ENCODE measurements at regions not wholly inside any gene's neighbourhood (a gene's known extent, or its start where the extent isn't known, plus 50 kb on each side); places are given as distances from the start of the nearest gene placed in this dataset.

DNA sequence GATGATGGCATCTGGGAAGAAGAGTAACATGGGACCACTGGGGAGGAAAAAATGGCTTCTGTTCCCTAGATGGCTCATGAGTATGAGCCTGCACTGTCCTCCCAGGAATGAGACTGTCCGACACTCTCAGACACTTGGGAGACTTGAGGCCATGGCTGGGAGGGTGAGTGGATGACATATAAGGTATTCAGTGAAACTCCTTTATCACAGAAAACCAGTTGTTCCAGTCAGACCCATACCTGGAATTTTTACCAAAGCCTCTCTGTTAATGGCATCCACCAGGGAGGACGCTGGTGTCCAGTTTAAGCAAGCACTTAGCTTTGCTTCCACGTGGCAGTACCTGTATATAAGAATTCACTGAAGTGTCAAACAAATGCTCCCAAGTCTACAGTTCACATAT is 116.7 kb upstream of the C10orf90 start:
- DNase-seq: no peak

DNA sequence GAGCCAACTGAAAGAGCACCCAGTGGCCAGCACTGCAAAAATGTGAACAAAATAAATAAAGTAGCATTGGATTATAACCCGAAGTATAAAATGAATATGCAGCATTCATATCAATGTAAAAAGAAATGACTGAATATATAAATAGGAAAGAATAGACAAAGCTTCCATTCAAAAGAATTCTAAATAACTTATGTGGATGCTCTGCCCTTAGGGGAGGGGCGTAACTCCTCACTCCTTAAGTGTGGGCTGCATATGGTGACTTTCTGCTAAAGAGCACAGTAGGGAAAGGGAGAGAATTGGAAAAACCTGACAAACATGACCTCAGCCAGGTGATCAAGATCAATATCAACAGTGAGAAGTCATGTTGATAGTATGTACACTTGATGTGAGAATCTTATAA is 109.9 kb upstream of the DOCK1 start:
- no peak for DNase-seq

DNA sequence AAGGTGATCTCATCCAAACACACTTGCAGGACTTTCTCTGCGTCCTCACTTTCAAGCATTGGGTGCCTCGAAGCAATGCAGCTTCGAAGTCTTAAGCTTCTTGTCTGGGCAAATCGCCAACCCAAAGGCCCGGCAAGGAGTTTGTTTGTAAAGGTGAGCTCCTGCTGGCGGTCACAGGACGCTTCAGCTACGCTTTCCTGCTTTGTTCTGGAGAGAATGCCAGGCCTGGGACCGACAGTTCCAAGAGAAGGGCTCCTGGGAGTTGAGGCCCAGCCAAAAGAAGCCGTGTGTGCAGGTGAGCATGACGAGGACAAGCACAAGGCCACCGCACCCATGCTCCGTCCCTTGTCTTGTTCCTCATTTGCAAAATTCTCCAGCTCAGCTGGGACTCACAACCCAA is 106.6 kb upstream of the DOCK1 start:
- no peak for DNase-seq

DNA sequence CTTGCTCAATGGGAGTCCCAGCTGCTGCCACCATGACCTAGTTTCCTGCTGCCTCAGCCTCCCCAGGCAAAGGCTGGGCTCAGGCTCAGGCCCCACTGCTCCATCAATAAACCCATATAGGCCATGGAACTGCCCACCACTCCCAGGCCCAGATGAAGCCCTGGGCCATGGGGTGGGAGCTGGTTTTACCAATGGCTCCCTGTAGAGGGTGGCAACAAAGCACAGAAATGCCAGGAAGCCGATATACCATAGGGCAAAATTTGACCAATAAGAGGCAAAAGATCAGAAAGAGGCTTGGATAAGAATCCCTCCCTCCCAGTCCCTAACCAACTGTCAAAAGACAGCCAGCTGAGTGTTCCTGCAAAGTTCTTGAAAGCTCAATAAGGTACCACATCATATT is 101.8 kb upstream of the DOCK1 start:
- no peak for DNase-seq

DNA sequence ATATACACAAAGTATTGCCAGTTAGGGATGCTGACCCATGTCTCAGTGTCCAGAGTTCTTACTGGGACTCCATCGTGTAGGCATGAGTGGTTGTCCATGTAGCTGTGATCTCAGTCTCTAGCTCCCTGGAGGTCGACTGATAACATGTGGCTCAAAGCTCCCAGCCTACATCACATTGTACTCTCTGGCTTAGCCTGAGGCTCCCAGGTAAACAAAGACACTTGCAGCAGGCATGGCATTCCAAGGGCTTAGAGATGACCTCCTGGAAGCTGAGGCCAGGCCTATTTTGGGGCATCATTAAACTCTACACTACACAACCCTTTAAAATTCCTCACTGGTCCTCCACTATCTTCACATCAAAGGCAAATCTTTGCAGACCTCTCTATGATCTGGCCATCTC is 100.8 kb upstream of the DOCK1 start:
- DNase-seq: no peak

DNA sequence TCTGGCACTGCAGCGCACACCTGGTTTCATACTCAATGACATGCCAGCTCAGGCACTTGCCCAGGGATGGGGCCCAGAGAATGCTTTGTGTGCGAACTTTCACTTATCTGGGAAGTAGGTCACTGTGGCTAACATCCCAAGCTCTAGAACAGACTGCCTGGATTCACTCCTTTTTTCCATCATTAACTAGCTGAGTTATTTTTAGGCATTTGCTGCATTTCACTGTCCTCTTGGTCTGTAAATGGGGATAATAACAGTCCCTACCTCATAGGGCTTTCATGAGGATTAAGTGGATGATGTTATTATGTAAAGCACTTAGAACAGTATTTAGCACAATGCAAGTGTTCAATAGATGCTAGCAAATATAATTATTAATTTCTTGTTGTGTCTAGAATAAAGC is 98.7 kb upstream of the DOCK1 start:
- no peak for DNase-seq

DNA sequence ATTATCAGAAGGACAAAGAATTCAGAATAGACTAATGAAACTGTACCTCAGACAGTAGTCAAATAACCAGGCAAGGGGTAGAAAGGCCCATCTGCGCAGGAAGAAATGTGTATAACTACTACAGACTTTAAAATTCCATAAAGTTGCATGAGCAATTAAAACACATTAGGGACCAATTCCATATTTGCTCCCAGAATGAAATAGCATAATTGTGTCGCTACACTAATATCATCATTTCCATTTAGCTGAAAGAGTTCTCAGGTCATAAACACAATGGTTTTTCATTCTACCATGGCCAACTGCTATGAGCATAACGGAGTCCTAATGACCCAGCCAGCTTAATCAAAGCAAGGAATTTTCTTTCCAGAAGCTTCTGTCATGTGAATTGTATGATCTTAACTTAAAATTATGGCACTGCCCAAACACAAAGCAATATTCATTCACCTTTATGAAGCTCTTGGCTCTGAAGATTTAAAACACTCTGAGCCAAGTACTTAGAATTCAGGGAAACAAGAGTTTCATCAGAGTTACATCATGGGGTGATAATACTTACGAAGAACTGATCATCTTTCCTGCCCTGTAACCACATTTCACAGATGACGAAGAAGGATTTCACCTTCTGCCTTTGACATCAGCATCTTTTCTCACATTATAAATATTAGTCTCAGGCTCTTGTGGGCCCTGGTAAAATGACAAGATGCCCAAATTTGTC is 98.1 kb upstream of the DOCK1 start:
- no peak for DNase-seq

DNA sequence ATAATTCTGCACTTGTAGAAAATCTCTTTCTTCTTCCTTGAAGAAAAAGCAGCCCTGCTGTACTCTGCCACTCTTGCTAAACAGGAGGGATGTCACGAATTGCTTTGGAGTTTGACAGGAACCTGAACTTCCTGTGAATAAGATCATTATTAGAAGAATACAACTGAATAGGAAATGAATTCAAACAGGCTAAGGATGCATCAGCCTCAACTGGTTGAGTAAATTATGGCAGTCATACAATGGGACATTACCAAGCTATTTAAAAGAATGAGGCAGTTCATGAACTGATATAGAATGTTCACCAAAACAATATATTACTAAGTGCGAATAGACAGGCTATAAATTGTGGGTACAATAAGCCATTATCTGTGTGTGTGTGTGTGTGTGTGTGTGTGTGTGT is 97.1 kb upstream of the DOCK1 start:
- DNase-seq: no peak

DNA sequence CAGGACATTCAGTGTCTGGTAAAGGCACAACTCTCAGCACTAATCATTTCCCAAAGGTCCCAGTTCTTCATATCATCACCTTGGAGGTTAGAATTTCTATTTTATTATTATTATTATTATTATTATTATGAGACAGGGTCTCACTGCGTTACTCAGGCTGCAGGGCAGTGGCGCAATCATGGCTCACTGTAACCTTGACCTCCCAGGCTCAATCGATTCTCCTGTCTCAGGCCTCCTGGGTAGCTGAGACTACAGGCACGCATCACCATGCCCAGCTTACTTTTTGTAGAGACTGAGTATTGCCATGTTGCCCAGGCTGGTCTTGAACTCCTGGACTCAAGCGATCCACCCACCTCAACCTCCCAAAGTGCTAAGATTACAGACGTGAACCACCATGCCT is 91.8 kb upstream of the DOCK1 start:
- DNase-seq: no peak

DNA sequence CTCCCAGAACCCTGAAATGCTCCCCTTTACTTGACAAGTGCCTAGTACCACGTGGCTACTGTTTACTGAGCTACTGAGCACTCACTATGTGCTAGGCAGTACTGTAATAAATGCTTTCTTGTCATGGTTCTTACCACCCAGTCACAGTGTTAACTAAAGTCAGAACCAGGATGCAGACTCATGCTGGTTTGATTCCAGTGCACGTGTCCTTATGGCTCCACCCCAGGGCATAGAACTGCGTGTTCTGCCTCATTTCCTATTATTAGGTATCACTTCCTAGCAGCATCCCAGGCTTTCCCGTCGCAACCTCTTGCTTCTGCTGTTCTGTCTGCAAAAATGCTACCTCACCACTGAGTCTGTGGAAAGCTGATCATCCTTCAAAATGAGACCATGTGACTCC is 71.7 kb upstream of the DOCK1 start:
- no peak for DNase-seq

DNA sequence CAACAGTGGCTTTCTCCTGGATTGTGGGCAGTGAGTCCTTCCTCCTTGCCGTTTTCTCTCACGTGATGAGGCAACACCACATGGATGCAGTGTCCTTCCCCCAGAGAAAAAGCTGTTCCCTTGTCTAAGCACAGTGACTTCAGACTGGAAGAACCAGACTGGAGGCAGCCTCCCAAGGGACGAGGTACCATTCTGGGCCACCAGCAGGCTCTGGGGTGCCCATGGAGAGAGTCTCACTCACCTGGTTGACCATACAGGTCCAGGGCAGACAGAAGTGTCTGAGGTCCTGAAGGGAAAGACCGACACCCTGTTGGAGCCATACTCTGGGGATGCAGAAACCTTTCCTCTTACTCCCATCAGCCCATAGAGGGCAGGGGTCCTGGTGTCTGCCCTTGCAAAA is 69.2 kb upstream of the DOCK1 start:
- DNase-seq: no peak

DNA sequence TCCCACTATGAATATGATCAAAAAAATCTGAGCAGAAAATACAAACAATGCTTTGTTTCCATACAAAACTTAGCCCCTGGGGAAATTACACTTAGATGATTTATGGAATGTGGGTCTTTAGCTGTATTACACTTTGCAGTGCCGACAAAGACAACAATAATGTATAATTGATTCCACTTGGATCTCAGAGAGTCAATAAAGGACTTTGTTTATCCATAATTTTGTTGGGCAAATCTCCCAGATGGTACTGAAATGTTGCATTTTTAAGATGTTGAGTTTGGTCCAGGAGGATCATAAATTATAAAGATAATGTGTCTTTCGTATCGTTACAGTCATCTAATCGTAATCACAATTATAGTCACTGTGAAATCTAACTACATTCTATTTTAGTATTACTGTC is 66.9 kb upstream of the DOCK1 start:
- DNase-seq: no peak

DNA sequence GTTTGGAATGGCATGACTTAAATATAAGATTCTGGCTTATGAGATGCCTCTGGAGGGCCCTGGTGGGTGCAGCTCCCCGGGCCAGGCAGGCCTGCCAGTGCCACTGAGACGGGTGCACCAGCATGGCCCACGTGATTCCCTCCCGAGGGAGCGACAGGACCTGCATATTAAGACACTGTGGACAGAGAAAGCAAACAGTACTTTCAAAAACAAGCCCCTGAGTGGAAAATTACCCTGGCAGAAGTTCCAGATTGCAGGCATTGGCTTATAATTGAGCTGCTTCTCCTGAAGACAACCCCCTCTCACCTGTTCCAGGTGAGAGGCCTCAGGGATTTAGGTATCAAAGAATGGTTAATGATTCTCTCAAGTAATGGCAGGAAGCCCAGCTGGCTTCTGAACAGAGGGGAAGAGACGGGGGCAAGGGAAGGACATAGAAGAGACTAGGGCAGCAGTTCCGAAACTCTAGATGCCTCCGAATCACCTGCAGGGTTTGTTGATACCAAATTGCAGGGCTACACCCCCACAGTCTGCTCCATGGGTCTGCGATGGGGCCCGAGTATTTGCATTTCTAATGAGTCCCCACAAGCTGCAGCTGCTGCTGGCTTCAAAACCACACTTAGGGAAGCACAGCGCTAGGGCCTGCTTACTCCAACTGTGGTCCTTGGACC is 66.0 kb upstream of the DOCK1 start:
- no peak for DNase-seq

DNA sequence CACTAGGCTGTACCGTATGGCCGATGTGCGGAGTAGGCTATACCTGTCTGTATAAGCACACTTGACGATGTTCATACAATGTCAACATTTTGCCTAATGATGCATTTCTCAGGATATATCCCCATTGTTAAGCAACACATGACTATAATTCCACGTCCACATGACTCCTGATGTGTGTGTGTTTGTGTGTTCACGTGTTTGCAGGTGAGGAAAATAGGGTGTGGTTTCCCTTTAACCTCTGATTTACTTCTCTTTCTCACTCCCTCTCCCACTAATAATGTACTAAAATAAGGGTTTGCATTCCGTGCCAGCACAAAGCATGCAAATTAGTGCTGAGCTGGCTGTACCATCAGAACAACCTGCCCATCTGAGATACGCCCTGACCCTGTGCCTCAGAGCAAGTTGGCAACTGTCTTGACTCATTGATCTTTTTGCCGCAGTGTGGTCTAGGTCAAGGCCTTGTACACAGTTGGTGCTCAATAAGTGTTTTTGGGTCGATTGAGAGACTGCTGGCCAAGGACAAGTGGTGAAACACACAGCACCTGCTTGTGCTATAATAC is 64.6 kb upstream of the DOCK1 start:
- no peak for DNase-seq

DNA sequence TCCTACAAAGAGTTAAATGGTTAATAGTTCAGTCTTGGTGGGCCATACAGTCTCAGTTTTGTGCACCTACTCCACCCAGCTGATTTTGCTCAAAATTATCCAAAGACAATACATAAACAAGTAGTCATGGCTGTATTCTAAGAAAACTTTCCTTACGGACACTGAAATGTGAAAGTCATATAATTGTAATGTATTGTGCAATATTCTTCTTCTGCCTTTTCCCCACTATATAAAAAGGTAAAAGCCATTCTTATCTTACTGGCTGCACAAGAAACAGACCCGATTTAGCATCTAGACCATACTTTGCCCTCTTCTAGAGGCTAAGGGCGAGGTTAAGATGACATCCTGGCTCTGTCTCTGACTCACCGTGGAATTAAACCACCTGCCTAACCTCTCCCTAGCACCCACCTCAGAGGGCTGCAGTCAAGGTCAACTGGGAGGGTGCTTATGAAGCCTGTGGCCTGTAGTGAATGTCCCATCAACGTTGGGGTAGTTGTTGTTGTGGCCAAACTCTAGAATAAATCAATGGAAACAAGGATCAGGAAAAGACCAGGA is 63.8 kb upstream of the DOCK1 start:
- DNase-seq: no peak

DNA sequence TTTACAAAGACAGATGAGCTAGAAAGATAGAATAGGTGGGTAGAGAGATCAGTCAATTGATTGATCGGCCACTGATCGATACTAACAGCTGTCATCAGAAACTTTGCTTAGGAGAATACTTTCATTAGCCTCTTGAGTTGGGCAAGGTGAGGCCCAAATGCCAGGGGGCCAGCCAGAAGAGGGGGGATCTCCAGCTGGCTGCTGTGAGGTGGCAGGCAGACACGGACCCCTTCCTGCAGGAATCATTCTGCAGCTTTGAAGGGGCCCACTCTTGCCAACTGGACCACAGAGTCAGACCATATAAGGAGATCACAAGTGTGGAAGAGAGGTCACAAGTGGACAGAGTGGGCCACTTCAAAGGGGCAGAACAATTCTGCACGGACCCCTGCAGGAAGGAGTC is 62.9 kb upstream of the DOCK1 start:
- no peak for DNase-seq

DNA sequence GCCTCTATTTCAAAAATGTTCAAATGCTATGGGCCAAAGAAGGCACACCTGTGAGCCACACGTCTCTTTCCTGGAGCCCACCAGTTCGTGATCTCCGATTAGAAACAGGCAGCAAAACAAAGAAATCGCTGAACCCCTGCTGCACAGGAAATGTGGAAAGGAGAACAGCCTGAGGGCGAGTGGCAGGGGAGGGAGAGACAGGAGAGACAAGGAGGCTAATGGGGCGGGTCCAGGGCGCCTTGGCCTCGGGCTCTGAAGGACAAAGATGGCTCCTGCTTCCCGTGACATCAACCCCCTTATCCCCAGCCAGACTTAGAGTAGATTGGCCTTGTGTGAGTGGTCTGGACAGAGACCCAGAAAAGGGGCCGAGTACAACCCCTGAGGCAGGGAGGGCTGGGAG is 62.4 kb upstream of the DOCK1 start:
- no peak for DNase-seq

DNA sequence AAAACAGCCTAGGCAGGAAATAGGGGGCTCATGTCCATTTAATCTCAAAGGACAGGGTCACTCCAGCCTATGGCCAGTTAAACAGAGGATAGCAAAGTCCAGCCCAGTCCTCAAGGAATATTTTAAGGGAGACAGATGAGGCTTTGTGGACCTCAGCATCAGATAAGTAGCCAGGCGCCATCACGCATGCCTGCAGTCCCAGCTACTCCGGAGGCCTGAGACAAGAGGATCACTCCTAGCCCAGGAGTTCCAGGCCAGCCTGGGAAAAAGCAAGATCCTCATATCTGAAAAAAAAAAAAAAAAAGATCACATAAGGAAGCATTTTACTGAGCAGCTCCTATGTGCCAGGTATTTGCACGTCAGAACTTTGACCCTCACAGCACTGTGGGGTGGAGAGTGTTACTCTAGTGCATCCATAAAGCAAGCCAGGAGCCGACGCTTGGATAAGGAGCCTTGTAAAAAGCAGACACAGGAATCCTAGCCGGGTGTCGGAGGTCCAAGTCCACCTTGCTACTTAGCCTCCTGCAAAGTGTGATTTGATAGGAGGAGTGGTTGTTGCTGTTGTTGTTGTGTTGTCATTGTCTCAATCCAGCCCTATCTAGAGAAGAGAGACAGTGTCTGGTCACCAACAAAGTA is 61.8 kb upstream of the DOCK1 start:
- DNase-seq: no peak

DNA sequence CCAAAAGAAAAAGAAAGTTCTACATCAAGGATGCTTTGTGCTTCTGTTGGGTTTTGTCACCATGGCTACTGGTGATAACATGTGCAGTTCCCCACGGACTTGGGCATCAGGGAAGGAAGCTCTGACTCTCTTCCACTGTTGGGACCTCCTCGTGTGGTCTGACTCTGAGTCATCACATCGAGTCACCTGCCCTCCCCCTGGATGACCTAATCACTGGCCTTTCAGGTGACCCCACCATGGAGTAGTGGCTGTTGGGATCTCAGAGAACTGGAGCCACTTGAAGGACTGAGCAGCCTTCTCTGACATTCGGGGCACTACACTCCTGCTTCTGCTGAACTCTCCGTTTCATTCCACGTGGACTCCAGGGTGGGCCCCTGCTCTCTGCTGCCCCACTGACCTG is 60.8 kb upstream of the DOCK1 start:
- DNase-seq: no peak

DNA sequence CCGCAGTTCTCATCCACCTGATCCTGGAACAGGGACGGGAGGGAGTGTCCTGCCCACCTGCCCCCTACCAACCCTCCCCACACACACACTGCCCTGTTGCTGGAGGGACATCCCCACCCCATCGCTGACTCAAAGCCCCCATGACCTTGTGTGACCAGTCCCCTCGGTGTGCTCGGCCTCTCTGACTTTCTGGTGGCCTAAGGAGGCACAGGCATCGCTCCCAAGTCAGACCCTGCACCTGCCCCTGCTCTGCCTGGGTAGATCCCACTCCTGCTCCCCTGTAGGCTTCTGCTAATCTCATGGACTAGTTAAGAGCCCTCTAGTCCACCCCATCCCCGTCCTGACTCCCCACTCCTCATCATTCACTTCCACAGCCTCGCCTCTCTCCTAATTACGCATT is 58.8 kb upstream of the DOCK1 start:
- DNase-seq: no peak

DNA sequence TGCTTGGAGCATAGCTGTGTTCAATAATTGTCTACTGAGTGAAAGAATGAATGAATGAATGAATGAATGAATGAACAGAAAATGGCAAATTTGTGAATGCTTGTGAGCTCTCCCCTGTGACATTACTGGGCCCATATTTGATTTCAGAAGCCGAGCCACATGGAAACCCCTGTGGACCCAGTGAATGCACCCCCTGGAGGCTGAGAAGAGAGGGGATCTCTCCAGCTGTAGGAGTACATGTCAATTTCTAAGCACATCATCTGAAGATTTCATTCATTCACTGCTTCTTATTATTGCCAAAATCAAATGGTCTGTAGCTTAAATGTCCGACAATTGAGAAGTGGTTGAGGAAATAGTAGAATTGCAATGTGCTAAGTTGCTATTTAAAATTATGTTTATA is 58.3 kb upstream of the DOCK1 start:
- DNase-seq: no peak

DNA sequence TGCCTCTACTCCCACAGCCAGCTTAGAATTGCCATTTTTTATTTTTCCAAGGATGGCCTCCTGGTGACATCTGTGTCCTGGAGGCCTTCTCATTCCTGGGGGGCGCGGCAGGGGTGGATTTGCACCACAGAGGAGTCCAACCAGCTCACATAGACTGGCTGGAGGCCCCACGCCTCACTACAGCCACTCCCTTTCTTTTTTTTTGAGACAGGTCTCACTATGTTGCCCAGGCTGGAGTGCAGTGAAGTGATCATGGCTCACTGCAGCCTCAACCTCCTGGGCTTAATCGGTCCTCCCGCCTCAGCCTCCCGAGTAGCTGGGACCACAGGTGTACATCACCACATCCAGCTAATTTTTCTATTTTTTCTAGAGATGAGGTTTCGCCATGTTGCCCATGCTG is 57.6 kb upstream of the DOCK1 start:
- no peak for DNase-seq

DNA sequence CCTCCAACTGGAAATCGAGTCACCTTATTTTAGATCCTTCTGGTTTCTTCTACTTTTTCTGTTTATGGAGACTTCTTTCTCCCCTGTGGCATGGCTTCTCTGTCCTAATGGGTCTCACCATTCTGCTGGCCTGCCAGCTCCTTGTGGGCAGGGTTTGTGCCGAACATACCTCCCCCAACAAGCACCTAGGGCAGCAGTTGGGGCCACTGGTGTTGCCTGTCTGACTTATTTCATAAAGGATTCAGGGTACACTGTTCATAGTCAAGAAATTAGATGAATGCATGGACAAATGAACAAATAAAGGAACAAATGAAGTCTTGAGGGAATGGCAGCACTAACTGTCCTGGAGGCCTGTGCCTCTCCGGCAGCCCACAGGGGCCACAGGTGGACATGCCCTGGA is 55.6 kb upstream of the DOCK1 start:
- no peak for DNase-seq

All from HCEC 1CT (cell line).